ENCODE measurements at regions not wholly inside any gene's neighbourhood (a gene's known extent, or its start where the extent isn't known, plus 50 kb on each side); places are given as distances from the start of the nearest gene placed in this dataset.
"Not testable (repeated sequence)": the region's sequence is repeated elsewhere in the genome, so short reads cannot be mapped to it uniquely, and the experiment has no call there.

- no peak for DNase-seq
Measured at GRCh38 chr2:18977409-18977808, 381.0 kb downstream of the OSR1 start.

GRCh38 chr2:18976168-18976961, 382.1 kb downstream of the OSR1 start:
- peak; percentile 37 for DNase-seq

- DNase-seq: no peak
Measured at GRCh38 chr2:18975506-18976167, 382.8 kb downstream of the OSR1 start.

GRCh38 chr2:18971628-18972027, 382.3 kb upstream of the NT5C1B start:
- no peak for DNase-seq

- no peak for DNase-seq
Measured at GRCh38 chr2:18971069-18971378, 381.7 kb upstream of the NT5C1B start.

- no peak for DNase-seq
Measured at GRCh38 chr2:18966131-18966530, 376.8 kb upstream of the NT5C1B start.

GRCh38 chr2:18963739-18964256, 374.4 kb upstream of the NT5C1B start:
- DNase-seq: not testable (repeated sequence)

GRCh38 chr2:18961991-18962421, 372.6 kb upstream of the NT5C1B start:
- no peak for DNase-seq

GRCh38 chr2:18959952-18960717, 370.8 kb upstream of the NT5C1B start:
- DNase-seq: no peak

GRCh38 chr2:18959200-18959599, 369.8 kb upstream of the NT5C1B start:
- DNase-seq: no peak

- no peak for DNase-seq
Measured at GRCh38 chr2:18957909-18958308, 368.5 kb upstream of the NT5C1B start.

GRCh38 chr2:18950361-18950851, 361.0 kb upstream of the NT5C1B start:
- peak; percentile 44 for DNase-seq

GRCh38 chr2:18949871-18950270, 360.5 kb upstream of the NT5C1B start:
- no peak for DNase-seq

- no peak for DNase-seq
Measured at GRCh38 chr2:18940184-18940583, 350.8 kb upstream of the NT5C1B start.

GRCh38 chr2:18939740-18940139, 350.4 kb upstream of the NT5C1B start:
- DNase-seq: not testable (repeated sequence)

- no peak for DNase-seq
Measured at GRCh38 chr2:18934886-18935285, 345.5 kb upstream of the NT5C1B start.

GRCh38 chr2:18932853-18933252, 343.5 kb upstream of the NT5C1B start:
- no peak for DNase-seq

- no peak for DNase-seq
Measured at GRCh38 chr2:18930971-18931370, 341.6 kb upstream of the NT5C1B start.

GRCh38 chr2:18927525-18928232, 338.3 kb upstream of the NT5C1B start:
- DNase-seq: no peak

GRCh38 chr2:18926631-18927524, 337.5 kb upstream of the NT5C1B start:
- no peak for DNase-seq

- no peak for DNase-seq
Measured at GRCh38 chr2:18925296-18925695, 335.9 kb upstream of the NT5C1B start.

GRCh38 chr2:18924886-18925285, 335.5 kb upstream of the NT5C1B start:
- no peak for DNase-seq

All from T1000 (cell line).